Esophagus (tissue), 2 donors: ENCODE measurements at regions not wholly inside any gene's neighbourhood (a gene's known extent, or its start where the extent isn't known, plus 50 kb on each side); places are given as distances from the start of the nearest gene placed in this dataset.

Experiments used
- H3K27ac ChIP-seq, 2 donors: one replicate each; pipeline ENCODE4 v1.5.1; 2013; ENCODE audit warnings: low read depth in 2 of 2, mild to moderate bottlenecking in 2 of 2, inconsistent platforms in 1 of 2, low read length in 1 of 2, moderate library complexity in 1 of 2
- H3K27me3 ChIP-seq, 2 donors: one replicate each; pipeline ENCODE4 v1.6.1; 2013; ENCODE audit warnings: low read length in 2 of 2, control low read depth in 1 of 2, mild to moderate bottlenecking in 1 of 2; ENCODE audit not compliant: insufficient read depth in 2 of 2, control insufficient read depth in 1 of 2
- H3K36me3 ChIP-seq, 2 donors: one replicate each; pipeline ENCODE4 v1.6.1; 2013; ENCODE audit warnings: low read length in 1 of 2; ENCODE audit not compliant: control insufficient read depth in 2 of 2, insufficient read depth in 2 of 2
- H3K4me1 ChIP-seq, 2 donors: one replicate each; pipeline ENCODE4 v1.6.1; 2013; ENCODE audit warnings: low read length in 1 of 2; ENCODE audit not compliant: control insufficient read depth in 2 of 2, insufficient read depth in 2 of 2
- H3K4me3 ChIP-seq, 2 donors: one replicate each; pipeline ENCODE4 v1.5.1; 2013; ENCODE audit warnings: low read length in 2 of 2, mild to moderate bottlenecking in 2 of 2, low read depth in 1 of 2, moderate library complexity in 1 of 2
- H3K9me3 ChIP-seq, 2 donors: one replicate each; pipeline ENCODE4 v1.6.1; 2013; ENCODE audit warnings: mild to moderate bottlenecking in 2 of 2, low read depth in 1 of 2, low read length in 1 of 2, moderate library complexity in 1 of 2; ENCODE audit not compliant: control insufficient read depth in 2 of 2, insufficient read depth in 1 of 2
- WGBS, 2 donors: extraction: QIAGEN DNeasy Blood & Tissue Kit; methylation state at CpG; one replicate each; pipeline ENCODE4 v1.1.7; 2013; 5-methylcytosine and 5-hydroxymethylcytosine counted together
- donor health status: healthy with polysubstance abuse.
- donor health status: Bipolar disorder and iron deficiency.

DNA sequence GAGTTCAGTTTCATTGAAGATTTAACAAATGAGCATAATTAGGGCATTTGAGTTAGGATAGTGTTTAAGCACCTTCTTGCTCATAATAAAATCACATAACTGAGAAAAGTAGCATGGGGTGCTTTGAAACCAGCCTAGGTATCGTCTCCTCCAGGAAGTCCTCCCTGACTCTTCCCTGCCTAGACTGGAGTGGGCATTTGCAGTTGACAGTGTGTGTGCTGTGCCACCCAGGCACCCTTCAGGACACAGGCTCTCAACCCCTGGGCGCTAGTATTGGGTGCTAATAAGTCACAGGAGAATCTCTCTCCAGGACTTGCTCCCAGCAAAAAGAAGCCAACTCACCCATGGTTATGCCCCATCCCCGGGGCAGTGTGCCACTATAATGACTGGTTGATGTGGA lies 584.1 kb downstream of the INSC start:
- no peak overlapping the region for H3K27ac ChIP-seq
- H3K4me1 ChIP-seq = no peaks in the 10 kb centered on the region
- no peaks in the 10 kb centered on the region for H3K27me3 ChIP-seq
- H3K36me3 ChIP-seq = no peaks in the 10 kb centered on the region
- H3K9me3 ChIP-seq = no peaks in the 10 kb centered on the region
- 91% methylated on average over 3 of the region's 3 CpGs for WGBS, 2 donors
- no peak overlapping the region for H3K4me3 ChIP-seq

DNA sequence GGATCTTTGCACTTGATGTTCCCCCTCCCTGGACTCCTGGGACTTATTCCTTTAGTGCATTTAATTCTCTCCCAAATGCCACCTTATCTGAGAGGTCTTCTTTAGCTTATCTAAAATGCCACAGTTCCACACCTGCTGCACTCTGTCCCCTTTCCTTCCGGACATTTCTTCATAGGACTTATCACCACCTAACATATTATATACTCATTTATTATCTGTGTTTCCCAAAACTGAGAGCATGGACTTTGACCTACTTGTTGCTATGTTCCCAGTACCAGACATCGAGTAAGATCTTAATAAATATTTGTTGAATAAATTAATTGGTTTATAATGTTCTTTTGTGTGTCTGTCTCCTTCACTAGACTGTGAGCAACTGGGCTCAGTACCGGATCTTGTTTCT lies 585.3 kb downstream of the INSC start:
- Histone ChIP-seq H3K4me1 (no peaks in the 10 kb centered on the region), H3K36me3 (no peaks in the 10 kb centered on the region), H3K9me3 (no peaks in the 10 kb centered on the region), H3K27ac (no peak overlapping the region), H3K4me3 (no peak overlapping the region), H3K27me3 (no peaks in the 10 kb centered on the region)
- 65 to 80% methylated on average over 3 of the region's 3 CpGs for WGBS, 2 donors

DNA sequence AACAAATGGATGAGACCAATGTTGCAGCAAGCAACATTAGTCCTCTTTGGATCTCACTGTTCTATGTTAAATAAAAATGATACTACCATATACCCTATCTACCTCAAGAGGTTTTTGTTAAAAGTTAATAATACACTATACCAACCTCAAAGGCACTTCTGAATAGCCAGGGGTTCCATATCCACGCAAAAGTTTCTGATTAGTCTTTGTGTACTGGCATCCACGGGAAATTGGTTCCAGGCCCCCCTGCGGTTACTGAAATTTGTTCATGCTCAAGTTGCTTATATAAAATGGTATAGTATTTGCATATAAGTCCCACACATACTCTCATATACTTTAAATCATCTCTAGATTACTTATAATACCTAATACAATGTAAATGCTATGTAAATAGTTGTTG lies 585.7 kb downstream of the INSC start:
- WGBS, 2 donors = 89 to 91% methylated on average over 3 of the region's 3 CpGs
- H3K27me3 ChIP-seq = no peaks in the 10 kb centered on the region
- no peak overlapping the region for H3K27ac ChIP-seq

DNA sequence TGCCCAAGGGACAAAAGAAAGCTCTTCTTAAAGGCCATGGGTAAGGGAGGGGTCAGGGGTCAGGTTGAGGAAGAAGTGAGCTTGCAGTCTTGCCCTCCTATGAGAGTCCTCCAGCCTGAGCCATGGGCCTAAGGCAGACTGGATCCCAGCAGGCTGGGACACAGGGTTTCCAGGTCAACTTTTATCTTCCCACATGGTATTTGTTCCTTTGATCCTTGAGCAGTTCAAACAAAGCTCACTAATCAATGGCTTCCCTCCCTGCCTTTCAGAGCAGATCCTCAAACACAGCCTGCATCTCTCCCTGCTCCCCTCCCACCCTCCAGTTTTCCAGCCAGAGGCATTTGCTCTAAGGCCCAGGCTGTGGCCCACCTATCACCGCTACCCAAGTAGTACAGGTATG lies 589.3 kb downstream of the INSC start:
- WGBS, 2 donors = 96% methylated on average over 1 of the region's 1 CpG
- H3K27me3 ChIP-seq = no peaks in the 10 kb centered on the region
- H3K36me3 ChIP-seq = no peaks in the 10 kb centered on the region
- no peaks in the 10 kb centered on the region for H3K4me1 ChIP-seq
- H3K27ac ChIP-seq = no peak overlapping the region
- H3K4me3 ChIP-seq = no peak overlapping the region
- peaks cover 0 to 2% of the 10 kb centered on the region in 2 donors for H3K9me3 ChIP-seq

More for the DNA sequence above, 585.7 kb downstream of the INSC start:
- no peaks in the 10 kb centered on the region for H3K36me3 ChIP-seq
- H3K4me1 ChIP-seq = no peaks in the 10 kb centered on the region
- H3K9me3 ChIP-seq = no peaks in the 10 kb centered on the region
- H3K4me3 ChIP-seq = no peak overlapping the region

DNA sequence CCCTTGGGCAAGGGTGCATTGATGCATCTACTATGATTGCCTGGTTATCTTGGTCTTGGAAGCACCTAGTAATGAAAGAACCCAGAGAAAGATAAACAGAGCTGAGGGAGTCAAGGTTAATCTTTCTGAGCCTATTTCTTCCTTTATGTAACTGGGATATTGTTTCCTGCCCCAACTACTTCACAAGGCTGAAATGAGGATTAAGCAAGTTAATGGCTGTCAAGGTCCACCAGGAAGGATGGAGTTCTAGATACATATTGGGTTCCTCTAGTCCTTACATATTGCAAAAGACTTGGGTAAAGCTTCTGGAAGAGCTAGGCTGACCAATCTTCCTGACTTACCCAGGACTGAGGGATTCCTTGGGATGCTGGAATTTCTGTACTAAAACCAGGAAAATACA lies 589.8 kb downstream of the INSC start:
- no peak overlapping the region for H3K4me3 ChIP-seq
- H3K4me1 ChIP-seq = no peaks in the 10 kb centered on the region
- peaks cover 0 to 2% of the 10 kb centered on the region in 2 donors for H3K9me3 ChIP-seq
- no peak overlapping the region for H3K27ac ChIP-seq
- H3K27me3 ChIP-seq = no peaks in the 10 kb centered on the region
- no peaks in the 10 kb centered on the region for H3K36me3 ChIP-seq

DNA sequence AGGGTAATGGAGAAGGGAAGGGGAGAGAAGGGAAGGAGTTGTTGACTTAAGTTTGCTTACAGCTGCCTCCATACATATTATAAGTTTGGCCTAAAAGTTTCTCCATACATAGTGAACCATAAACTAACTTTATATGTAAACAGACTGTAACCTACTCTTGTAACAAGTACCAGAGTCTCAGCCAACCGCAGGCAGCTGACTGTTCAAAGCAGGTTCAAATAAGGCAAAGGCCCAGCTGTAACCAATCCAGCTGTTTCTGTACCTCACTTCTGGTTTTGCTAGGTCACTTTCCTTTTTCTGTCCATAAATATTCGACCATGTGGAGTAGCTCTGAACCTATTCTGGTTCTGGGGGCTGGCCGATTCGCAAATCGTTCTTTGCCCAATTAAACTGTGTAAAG lies 591.2 kb downstream of the INSC start:
- WGBS, 2 donors = 91 to 94% methylated on average over 5 of the region's 5 CpGs
- Histone ChIP-seq H3K4me1 (no peaks in the 10 kb centered on the region), H3K4me3 (no peak overlapping the region), H3K27me3 (no peaks in the 10 kb centered on the region), H3K27ac (no peak overlapping the region), H3K9me3 (peaks cover 0 to 2% of the 10 kb centered on the region in 2 donors), H3K36me3 (no peaks in the 10 kb centered on the region)

DNA sequence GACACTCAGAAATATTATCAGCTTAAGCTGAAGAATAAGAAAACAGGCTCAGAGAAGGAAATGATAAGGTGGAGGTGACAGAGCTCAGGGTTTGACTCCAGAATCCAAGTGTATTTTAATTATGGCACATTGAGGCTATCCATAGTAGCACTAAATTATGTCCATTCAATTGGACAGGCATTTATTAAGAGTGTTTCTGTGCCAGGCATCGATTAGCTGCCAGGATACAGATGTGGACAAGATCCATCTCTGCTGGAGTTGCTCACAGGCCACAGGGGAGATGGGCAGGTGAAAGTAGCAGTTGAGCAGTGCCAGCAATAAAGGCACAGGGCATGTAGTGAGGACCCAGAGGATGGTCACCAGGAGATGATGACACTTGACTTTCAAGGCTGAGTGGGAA lies 592.5 kb downstream of the INSC start:
- 62 to 69% methylated on average over 1 of the region's 1 CpG for WGBS, 2 donors
- H3K9me3 ChIP-seq = peaks cover 0 to 2% of the 10 kb centered on the region in 2 donors
- H3K4me1 ChIP-seq = no peaks in the 10 kb centered on the region
- no peak overlapping the region for H3K27ac ChIP-seq
- H3K27me3 ChIP-seq = no peaks in the 10 kb centered on the region
- H3K36me3 ChIP-seq = no peaks in the 10 kb centered on the region
- H3K4me3 ChIP-seq = no peak overlapping the region

DNA sequence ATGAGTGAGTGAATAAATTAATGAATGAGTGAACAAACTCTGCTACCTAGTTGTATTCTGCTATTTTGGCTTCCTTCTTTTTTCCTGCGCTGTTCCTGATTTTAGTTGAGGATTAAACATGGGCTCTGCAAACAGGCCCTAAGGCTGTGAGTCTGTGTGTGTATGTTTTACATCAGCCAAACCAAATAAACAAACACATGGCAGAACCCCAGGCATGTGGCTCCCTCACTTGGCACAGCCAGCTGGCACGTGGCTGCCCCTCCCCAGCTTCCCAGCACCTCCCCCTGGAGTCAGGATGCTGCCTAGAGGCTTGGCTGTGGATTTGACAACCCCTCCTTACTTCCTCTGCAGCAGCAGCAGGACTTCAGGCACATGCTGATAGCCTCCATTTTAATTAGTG lies 593.2 kb downstream of the INSC start:
- 13 to 18% methylated on average over 2 of the region's 2 CpGs for WGBS, 2 donors
- Histone ChIP-seq H3K4me1 (no peaks in the 10 kb centered on the region), H3K36me3 (no peaks in the 10 kb centered on the region), H3K27me3 (no peaks in the 10 kb centered on the region), H3K4me3 (no peak overlapping the region), H3K9me3 (peaks cover 0 to 2% of the 10 kb centered on the region in 2 donors), H3K27ac (no peak overlapping the region)

DNA sequence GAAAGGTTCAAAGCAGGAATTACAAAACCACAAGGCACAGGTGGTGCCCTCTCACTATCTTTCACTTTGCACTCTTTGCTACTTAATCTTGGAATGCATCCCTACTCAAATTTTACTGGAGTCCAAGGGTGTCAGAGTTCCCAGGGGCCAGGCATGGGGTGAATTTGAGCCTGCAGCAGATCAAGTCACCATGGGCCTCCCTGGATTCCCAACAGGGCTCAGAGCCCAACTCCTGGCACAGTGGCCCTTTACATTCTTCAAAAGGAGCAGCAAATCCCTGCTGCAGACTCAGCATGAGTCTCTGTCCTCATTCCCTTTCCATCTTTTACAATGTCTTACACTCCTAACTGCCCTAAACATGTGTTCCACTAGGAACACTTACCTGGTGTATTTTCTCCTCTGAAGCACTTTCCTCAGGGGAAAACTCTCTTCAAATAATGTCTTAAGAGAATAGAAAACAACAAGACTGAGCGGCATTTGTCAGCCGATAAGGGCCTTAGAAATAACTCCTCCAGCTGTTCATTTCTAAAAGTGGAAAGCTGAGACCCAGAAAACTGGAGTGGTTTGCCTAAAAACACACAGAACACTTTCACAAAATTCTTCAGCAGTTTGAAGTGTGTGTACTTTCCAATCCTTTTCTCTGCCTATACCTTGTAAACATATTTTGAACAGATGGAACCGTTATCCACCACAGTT lies 596.0 kb downstream of the INSC start:
- H3K4me1 ChIP-seq = no peaks in the 10 kb centered on the region
- H3K27ac ChIP-seq = no peak overlapping the region
- H3K9me3 ChIP-seq = no peaks in the 10 kb centered on the region
- H3K4me3 ChIP-seq = no peak overlapping the region
- no peaks in the 10 kb centered on the region for H3K36me3 ChIP-seq
- no peaks in the 10 kb centered on the region for H3K27me3 ChIP-seq
- WGBS, 2 donors = 83 to 85% methylated on average over 3 of the region's 3 CpGs

DNA sequence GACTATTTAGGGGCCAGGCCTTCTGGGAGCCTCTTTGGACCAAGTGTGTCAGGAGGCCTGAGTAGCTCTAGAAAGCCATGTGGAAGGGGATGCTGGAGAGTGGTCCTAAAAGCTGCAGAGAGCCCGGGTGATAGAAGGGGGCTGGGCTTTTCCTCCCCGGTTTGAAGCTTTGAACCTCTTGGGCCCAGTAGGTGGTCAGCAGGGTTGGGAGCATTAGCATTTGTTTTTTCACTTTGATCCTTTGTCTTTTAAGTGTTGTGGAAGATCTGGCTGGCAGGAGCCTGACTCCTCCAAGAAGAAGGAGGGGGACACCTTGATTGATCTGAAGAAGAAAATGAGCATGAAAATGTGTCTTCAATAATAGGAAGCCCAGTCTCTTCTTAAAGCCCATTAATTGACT lies 596.6 kb downstream of the INSC start:
- no peak overlapping the region for H3K27ac ChIP-seq
- H3K36me3 ChIP-seq = no peaks in the 10 kb centered on the region
- H3K9me3 ChIP-seq = no peaks in the 10 kb centered on the region
- no peaks in the 10 kb centered on the region for H3K27me3 ChIP-seq
- H3K4me1 ChIP-seq = no peaks in the 10 kb centered on the region
- H3K4me3 ChIP-seq = no peak overlapping the region
- 74 to 83% methylated on average over 2 of the region's 2 CpGs for WGBS, 2 donors
